ENCODE measurements at regions not wholly inside any gene's neighbourhood (a gene's known extent, or its start where the extent isn't known, plus 50 kb on each side); places are given as distances from the start of the nearest gene placed in this dataset.

GRCh38 chr2:16885027-16885426, 219.4 kb upstream of the CYRIA start:
- no peak for DNase-seq (ENCODE audit: low read depth, low spot score)
- H3K27me3 ChIP-seq (ENCODE audit: control insufficient read depth, insufficient read depth, low read length): no peaks in the 10 kb centered on the region
- TF ChIP-seq, protein P1, sequence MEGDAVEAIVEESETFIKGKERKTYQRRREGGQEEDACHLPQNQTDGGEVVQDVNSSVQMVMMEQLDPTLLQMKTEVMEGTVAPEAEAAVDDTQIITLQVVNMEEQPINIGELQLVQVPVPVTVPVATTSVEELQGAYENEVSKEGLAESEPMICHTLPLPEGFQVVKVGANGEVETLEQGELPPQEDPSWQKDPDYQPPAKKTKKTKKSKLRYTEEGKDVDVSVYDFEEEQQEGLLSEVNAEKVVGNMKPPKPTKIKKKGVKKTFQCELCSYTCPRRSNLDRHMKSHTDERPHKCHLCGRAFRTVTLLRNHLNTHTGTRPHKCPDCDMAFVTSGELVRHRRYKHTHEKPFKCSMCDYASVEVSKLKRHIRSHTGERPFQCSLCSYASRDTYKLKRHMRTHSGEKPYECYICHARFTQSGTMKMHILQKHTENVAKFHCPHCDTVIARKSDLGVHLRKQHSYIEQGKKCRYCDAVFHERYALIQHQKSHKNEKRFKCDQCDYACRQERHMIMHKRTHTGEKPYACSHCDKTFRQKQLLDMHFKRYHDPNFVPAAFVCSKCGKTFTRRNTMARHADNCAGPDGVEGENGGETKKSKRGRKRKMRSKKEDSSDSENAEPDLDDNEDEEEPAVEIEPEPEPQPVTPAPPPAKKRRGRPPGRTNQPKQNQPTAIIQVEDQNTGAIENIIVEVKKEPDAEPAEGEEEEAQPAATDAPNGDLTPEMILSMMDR (IDR thresholded peaks at IDR 0.05; ENCODE audit: low read depth, low read length): no peak
- H3K9me3 ChIP-seq (ENCODE audit: control insufficient read depth, insufficient read depth, low read length): no peaks in the 10 kb centered on the region
- ChIA-PET CTCF (no interaction called here), POLR2A (no interaction called here)
- H3K27ac ChIP-seq (ENCODE audit: low read depth, low read length): no peak overlapping the region
- H3K4me3 ChIP-seq (ENCODE audit: low read depth, low read length): no peak overlapping the region

DNA sequence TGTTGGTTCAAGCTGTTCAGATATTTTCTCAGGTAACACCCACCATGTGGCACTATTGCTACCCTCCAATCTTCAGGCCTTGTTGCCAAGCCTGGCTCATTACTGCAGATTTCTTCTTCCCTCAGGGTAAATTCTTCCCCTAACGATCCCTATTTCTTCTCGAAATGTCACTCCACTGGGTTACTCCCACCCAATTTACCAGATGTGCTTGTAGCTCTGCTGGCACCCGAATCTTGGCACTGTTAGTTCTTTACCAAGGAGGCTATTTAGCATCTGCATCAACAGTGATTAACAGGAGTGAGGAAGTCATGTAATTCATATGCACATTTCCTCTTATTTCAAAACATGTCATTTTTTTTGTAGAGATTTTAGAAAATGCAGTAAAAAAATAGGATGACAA, 217.1 kb upstream of the CYRIA start:
- ChIA-PET CTCF (no interaction called here), POLR2A (no interaction called here)
- Histone ChIP-seq H3K9me3 (ENCODE audit: control insufficient read depth, insufficient read depth, low read length) (no peaks in the 10 kb centered on the region), H3K27me3 (ENCODE audit: control insufficient read depth, insufficient read depth, low read length) (no peaks in the 10 kb centered on the region), H3K4me3 (ENCODE audit: low read depth, low read length) (no peak overlapping the region), H3K27ac (ENCODE audit: low read depth, low read length) (no peak overlapping the region)
- TF ChIP-seq, protein P1 (IDR thresholded peaks at IDR 0.05; ENCODE audit: low read depth, low read length): no peak
- DNase-seq (ENCODE audit: low read depth, low spot score): no peak

GRCh38 chr2:16881122-16881521, 215.5 kb upstream of the CYRIA start:
- CTCF ChIA-PET: no interaction called here
- H3K27ac ChIP-seq (ENCODE audit: low read depth, low read length): no peak overlapping the region
- no peaks in the 10 kb centered on the region for H3K9me3 ChIP-seq (ENCODE audit: control insufficient read depth, insufficient read depth, low read length)
- POLR2A ChIA-PET: no interaction called here
- H3K4me3 ChIP-seq (ENCODE audit: low read depth, low read length): no peak overlapping the region
- H3K27me3 ChIP-seq (ENCODE audit: control insufficient read depth, insufficient read depth, low read length): no peaks in the 10 kb centered on the region
- DNase-seq (ENCODE audit: low read depth, low spot score): no peak
- TF ChIP-seq, protein P1 (IDR thresholded peaks at IDR 0.05; ENCODE audit: low read depth, low read length): no peak

- TF ChIP-seq, protein P1 (IDR thresholded peaks at IDR 0.05; ENCODE audit: low read depth, low read length): no peak
- H3K27ac ChIP-seq (ENCODE audit: low read depth, low read length): no peak overlapping the region
- no peaks in the 10 kb centered on the region for H3K9me3 ChIP-seq (ENCODE audit: control insufficient read depth, insufficient read depth, low read length)
- CTCF ChIA-PET: no interaction called here
- POLR2A ChIA-PET: no interaction called here
- DNase-seq (ENCODE audit: low read depth, low spot score): no peak
- H3K27me3 ChIP-seq (ENCODE audit: control insufficient read depth, insufficient read depth, low read length): no peaks in the 10 kb centered on the region
- H3K4me3 ChIP-seq (ENCODE audit: low read depth, low read length): no peak overlapping the region
These were observed 205.8 kb upstream of the CYRIA start for GRCh38 chr2:16871411-16871810.

DNA sequence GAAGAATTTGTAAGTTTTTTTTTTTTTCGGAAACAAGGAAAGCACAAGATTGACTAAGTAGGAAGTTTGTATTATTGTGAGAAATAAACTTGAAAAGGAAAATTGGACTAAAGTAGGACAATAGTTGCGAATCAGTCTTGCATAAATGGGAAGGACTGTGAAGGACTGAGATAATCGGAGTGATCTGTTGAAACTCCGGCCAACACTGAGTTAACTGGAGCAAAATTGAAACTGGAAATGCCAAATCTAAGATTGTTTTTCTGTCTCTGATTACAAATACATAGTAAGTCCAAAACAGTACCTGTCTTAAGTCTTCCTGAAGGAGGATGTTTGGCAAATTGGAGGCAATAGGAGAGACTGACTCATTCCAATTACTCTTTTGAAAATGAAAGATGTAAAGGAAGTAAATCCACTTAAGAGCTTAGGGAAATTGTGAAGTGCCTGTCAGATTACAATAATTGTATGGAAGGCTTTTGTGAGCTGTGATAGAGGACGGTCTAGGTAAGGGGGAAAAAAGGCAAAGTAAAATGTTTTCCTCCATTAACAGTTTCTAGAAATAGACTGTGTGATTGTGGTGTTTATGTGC, 204.9 kb upstream of the CYRIA start:
- Histone ChIP-seq H3K9me3 (ENCODE audit: control insufficient read depth, insufficient read depth, low read length) (no peaks in the 10 kb centered on the region), H3K27ac (ENCODE audit: low read depth, low read length) (no peak overlapping the region), H3K4me3 (ENCODE audit: low read depth, low read length) (no peak overlapping the region), H3K27me3 (ENCODE audit: control insufficient read depth, insufficient read depth, low read length) (no peaks in the 10 kb centered on the region)
- no peak for DNase-seq (ENCODE audit: low read depth, low spot score)
- CTCF ChIA-PET: no interaction called here
- POLR2A ChIA-PET: no interaction called here
- TF ChIP-seq, protein P1 (IDR thresholded peaks at IDR 0.05; ENCODE audit: low read depth, low read length): no peak

All from AG04450 (cell line).